Tibial nerve (tissue), 3 donors: ENCODE measurements at regions not wholly inside any gene's neighbourhood (a gene's known extent, or its start where the extent isn't known, plus 50 kb on each side); places are given as distances from the start of the nearest gene placed in this dataset.

ENCODE experiments used
- CTCF ChIP-seq, 5 experiments: fragments of 200-600 bp in 3 of 5; fragments of 450-650 bp in 2 of 5; sonication (generic) in 3 of 5; IDR thresholded peaks; one replicate each; pipeline ENCODE4 v1.5.1; 2016 to 2019; ENCODE audit warnings: antibody characterized with exemption in 5 of 5, mild to moderate bottlenecking in 3 of 5, moderate library complexity in 2 of 5
- POLR2A ChIP-seq, 2 donors: fragments of 450-650 bp; IDR thresholded peaks; one replicate each; pipeline ENCODE4 v1.6.1; 2017; ENCODE audit warnings: antibody characterized with exemption in 2 of 2, mild to moderate bottlenecking in 2 of 2, moderate library complexity in 2 of 2

- TF ChIP-seq CTCF (IDR thresholded peaks at IDR 0.05) (no peak), POLR2A (IDR thresholded peaks at IDR 0.05) (no peak)
Observed at GRCh38 chr16:76661691-76662235, 384.6 kb downstream of the CNTNAP4 start.
